ENCODE measurements at regions not wholly inside any gene's neighbourhood (a gene's known extent, or its start where the extent isn't known, plus 50 kb on each side); places are given as distances from the start of the nearest gene placed in this dataset.

DNA sequence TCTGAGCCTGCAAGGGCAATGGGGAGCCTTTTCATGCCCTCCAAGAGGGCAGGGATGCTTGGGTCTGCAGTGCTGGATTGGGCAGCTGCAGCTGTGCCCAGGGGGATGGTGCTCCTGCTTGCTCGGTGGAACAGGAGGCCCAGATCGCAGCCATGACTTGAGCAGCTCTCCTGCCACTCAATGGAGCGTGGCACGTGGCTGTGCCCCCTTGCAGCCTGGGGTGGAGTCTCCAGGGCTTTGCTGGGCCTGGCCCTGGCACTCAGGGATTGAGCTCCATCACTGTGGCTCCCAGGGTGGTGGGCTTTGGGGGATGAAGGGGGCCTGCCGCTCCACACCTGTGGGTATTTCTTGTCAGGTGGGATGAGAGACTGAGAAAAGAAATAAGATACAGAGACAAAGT lies 53.4 kb upstream of the IBSP start:
- no TSS peak for BruUV-seq (replicated peaks)
- Mint-ChIP-seq H3K27ac (ENCODE audit: low read depth, unreplicated experiment) (no peak overlapping the region), H3K27me3 (ENCODE audit: insufficient read depth, unreplicated experiment) (no peaks in the 10 kb centered on the region), H3K36me3 (ENCODE audit: insufficient read depth, unreplicated experiment) (no peaks in the 10 kb centered on the region), H3K4me1 (ENCODE audit: insufficient read depth, unreplicated experiment) (no peaks in the 10 kb centered on the region), H3K9me3 (ENCODE audit: unreplicated experiment) (no peaks in the 10 kb centered on the region), H3K4me3 (ENCODE audit: unreplicated experiment) (no peak overlapping the region)
- DNase-seq (ENCODE audit: unreplicated experiment): no peak
- POLR2A ChIA-PET: no interaction called here
- CTCF ChIA-PET: no interaction called here
- TF ChIP-seq, protein P1, sequence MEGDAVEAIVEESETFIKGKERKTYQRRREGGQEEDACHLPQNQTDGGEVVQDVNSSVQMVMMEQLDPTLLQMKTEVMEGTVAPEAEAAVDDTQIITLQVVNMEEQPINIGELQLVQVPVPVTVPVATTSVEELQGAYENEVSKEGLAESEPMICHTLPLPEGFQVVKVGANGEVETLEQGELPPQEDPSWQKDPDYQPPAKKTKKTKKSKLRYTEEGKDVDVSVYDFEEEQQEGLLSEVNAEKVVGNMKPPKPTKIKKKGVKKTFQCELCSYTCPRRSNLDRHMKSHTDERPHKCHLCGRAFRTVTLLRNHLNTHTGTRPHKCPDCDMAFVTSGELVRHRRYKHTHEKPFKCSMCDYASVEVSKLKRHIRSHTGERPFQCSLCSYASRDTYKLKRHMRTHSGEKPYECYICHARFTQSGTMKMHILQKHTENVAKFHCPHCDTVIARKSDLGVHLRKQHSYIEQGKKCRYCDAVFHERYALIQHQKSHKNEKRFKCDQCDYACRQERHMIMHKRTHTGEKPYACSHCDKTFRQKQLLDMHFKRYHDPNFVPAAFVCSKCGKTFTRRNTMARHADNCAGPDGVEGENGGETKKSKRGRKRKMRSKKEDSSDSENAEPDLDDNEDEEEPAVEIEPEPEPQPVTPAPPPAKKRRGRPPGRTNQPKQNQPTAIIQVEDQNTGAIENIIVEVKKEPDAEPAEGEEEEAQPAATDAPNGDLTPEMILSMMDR (IDR thresholded peaks at IDR 0.05; ENCODE audit: unreplicated experiment): no peak
- intact Hi-C loops (cut with micrococcal nuclease): no loop called here

Measured in MCF 10A (cell line).